ENCODE measurements at regions not wholly inside any gene's neighbourhood (a gene's known extent, or its start where the extent isn't known, plus 50 kb on each side); places are given as distances from the start of the nearest gene placed in this dataset.
"Not testable (repeated sequence)": the region's sequence is repeated elsewhere in the genome, so short reads cannot be mapped to it uniquely, and the experiment has no call there.

GRCh38 chr6:11410539-11411307 is 126.8 kb upstream of the TMEM170B start:
- DNase-seq (ENCODE audit: low spot score in 2 of 2) (no peak), ATAC-seq (replicated peaks; ENCODE audit: extremely low read depth, poor library complexity, severe bottlenecking) (no peak)
- H3K36me3 Mint-ChIP-seq (ENCODE audit: insufficient read depth), result peaks cover 2% of the 10 kb centered on the region
- no peak overlapping the region for H3K4me3 Mint-ChIP-seq
- no peak overlapping the region for H3K27ac Mint-ChIP-seq (ENCODE audit: low read depth)
- peaks cover 13% of the 10 kb centered on the region for H3K4me1 Mint-ChIP-seq
- no peaks in the 10 kb centered on the region for H3K27me3 Mint-ChIP-seq
- H3K9me3 Mint-ChIP-seq, result no peaks in the 10 kb centered on the region

- H3K9me3 Mint-ChIP-seq, result no peaks in the 10 kb centered on the region
- H3K4me1 Mint-ChIP-seq, result peaks cover 13% of the 10 kb centered on the region
- H3K27ac Mint-ChIP-seq (ENCODE audit: low read depth), result no peak overlapping the region
- H3K36me3 Mint-ChIP-seq (ENCODE audit: insufficient read depth), result no peaks in the 10 kb centered on the region
- no peaks in the 10 kb centered on the region for H3K27me3 Mint-ChIP-seq
- H3K4me3 Mint-ChIP-seq, result no peak overlapping the region
- ATAC-seq (replicated peaks; ENCODE audit: extremely low read depth, poor library complexity, severe bottlenecking) (no peak), DNase-seq (ENCODE audit: low spot score in 2 of 2) (no peak)
These were observed 128.2 kb upstream of the TMEM170B start for GRCh38 chr6:11409371-11409770.

GRCh38 chr6:11407414-11407813 is 130.1 kb upstream of the TMEM170B start:
- no peak overlapping the region for H3K4me3 Mint-ChIP-seq
- peaks cover 7% of the 10 kb centered on the region for H3K4me1 Mint-ChIP-seq
- H3K9me3 Mint-ChIP-seq, result no peaks in the 10 kb centered on the region
- ATAC-seq (replicated peaks; ENCODE audit: extremely low read depth, poor library complexity, severe bottlenecking) (no peak), DNase-seq (ENCODE audit: low spot score in 2 of 2) (no peak)
- H3K36me3 Mint-ChIP-seq (ENCODE audit: insufficient read depth), result peaks cover 2% of the 10 kb centered on the region
- no peaks in the 10 kb centered on the region for H3K27me3 Mint-ChIP-seq
- H3K27ac Mint-ChIP-seq (ENCODE audit: low read depth), result no peak overlapping the region

GRCh38 chr6:11404838-11405237 is 132.7 kb upstream of the TMEM170B start:
- ATAC-seq (replicated peaks; ENCODE audit: extremely low read depth, poor library complexity, severe bottlenecking) (no peak), DNase-seq (ENCODE audit: low spot score in 2 of 2) (no peak)
- Mint-ChIP-seq H3K36me3 (ENCODE audit: insufficient read depth) (peaks cover 2% of the 10 kb centered on the region), H3K27ac (ENCODE audit: low read depth) (no peak overlapping the region), H3K4me1 (no peaks in the 10 kb centered on the region), H3K4me3 (no peak overlapping the region), H3K27me3 (no peaks in the 10 kb centered on the region), H3K9me3 (no peaks in the 10 kb centered on the region)

- Mint-ChIP-seq H3K36me3 (ENCODE audit: insufficient read depth) (peaks cover 2% of the 10 kb centered on the region), H3K4me3 (no peak overlapping the region), H3K27ac (ENCODE audit: low read depth) (no peak overlapping the region), H3K9me3 (no peaks in the 10 kb centered on the region), H3K4me1 (no peaks in the 10 kb centered on the region), H3K27me3 (no peaks in the 10 kb centered on the region)
- DNase-seq (ENCODE audit: low spot score in 2 of 2) (no peak), ATAC-seq (replicated peaks; ENCODE audit: extremely low read depth, poor library complexity, severe bottlenecking) (no peak)
These were observed 133.5 kb upstream of the TMEM170B start for GRCh38 chr6:11404081-11404480.

DNA sequence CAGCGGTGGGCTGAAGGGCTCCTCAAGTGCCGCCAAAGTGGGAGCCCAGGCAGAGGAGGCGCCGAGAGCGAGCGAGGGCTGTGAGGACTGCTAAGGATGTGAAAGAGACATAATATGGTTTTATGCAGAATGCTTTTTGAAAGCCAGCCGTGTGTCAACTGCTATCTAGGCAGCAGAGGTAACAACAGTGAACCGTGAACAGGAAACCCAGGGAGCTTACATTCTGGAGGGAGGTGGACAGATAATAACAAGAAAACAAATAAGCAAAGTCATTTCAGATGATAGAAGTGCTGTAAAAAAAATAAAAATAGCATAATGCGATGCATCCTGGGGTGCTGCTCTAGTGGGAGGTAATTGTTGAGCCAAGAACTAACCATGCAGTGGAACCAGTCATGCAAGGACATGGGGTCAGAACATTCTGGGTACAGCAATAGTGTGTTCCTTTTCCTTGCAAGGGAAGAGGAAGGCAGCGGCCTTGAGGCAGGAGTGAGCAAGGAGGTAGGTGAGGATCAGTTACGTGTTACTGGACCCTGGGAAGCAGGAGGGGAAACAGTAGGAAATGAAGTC is 134.4 kb upstream of the TMEM170B start:
- no peak for ATAC-seq (replicated peaks; ENCODE audit: extremely low read depth, poor library complexity, severe bottlenecking)

DNA sequence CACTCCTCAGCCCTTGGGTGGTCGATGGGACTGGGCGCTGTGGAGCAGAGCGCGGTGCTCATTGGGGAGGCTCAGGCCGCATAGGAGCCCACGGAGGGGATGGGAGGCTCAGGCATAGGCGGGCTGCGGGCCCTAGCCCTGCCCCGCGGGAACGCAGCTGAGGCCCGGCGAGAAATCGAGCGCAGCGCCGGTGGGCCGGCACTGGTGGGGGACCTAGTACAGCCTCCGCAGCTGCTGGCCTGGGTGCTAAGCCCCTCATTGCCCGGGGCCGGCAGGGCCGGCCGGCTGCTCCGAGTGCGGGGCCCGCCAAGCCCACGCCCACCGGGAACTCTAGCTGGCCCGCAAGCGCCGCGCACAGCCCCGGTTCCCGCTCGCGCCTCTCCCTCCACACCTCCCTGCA is 135.0 kb upstream of the TMEM170B start:
- ATAC-seq (replicated peaks; ENCODE audit: extremely low read depth, poor library complexity, severe bottlenecking); H3K36me3 Mint-ChIP-seq (ENCODE audit: insufficient read depth); DNase-seq (ENCODE audit: low spot score in 2 of 2); H3K9me3 Mint-ChIP-seq; H3K4me1 Mint-ChIP-seq; H3K27ac Mint-ChIP-seq (ENCODE audit: low read depth); H3K4me3 Mint-ChIP-seq; H3K27me3 Mint-ChIP-seq: not testable (repeated sequence)

More for the DNA sequence above, 134.4 kb upstream of the TMEM170B start:
- Mint-ChIP-seq H3K4me3 (no peak overlapping the region), H3K4me1 (no peaks in the 10 kb centered on the region), H3K36me3 (ENCODE audit: insufficient read depth) (peaks cover 2% of the 10 kb centered on the region), H3K9me3 (no peaks in the 10 kb centered on the region), H3K27me3 (no peaks in the 10 kb centered on the region), H3K27ac (ENCODE audit: low read depth) (no peak overlapping the region)
- no peak for DNase-seq (ENCODE audit: low spot score in 2 of 2)

DNA sequence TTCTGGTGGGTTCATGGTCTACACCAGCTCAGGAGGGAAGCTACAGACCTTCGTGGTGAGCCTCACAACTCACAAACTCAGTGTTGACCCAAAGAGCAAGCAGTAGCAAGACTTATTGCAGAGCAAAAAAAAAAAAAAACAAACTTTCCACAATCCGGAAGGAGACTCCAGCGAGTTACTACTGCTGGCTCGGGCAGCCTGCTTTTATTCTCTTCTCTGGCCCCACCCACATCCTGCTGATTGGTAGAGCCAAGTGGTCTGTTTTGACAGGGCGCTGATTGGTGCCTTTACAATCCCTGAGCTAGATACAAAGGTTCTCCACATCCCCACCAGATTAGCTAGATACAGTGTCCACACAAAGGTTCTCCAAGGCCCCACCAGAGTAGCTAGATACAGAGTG is 135.6 kb upstream of the TMEM170B start:
- DNase-seq (ENCODE audit: low spot score in 2 of 2); H3K36me3 Mint-ChIP-seq (ENCODE audit: insufficient read depth); H3K27ac Mint-ChIP-seq (ENCODE audit: low read depth); ATAC-seq (replicated peaks; ENCODE audit: extremely low read depth, poor library complexity, severe bottlenecking); H3K9me3 Mint-ChIP-seq; H3K4me3 Mint-ChIP-seq; H3K4me1 Mint-ChIP-seq; H3K27me3 Mint-ChIP-seq: not testable (repeated sequence)

- DNase-seq (ENCODE audit: low spot score in 2 of 2), result no peak
- no peaks in the 10 kb centered on the region for H3K9me3 Mint-ChIP-seq
These were observed 138.9 kb upstream of the TMEM170B start for GRCh38 chr6:11398451-11399326.

GRCh38 chr6:11397622-11398450 is 139.7 kb upstream of the TMEM170B start:
- Mint-ChIP-seq H3K36me3 (ENCODE audit: insufficient read depth) (no peaks in the 10 kb centered on the region), H3K27me3 (no peaks in the 10 kb centered on the region), H3K27ac (ENCODE audit: low read depth) (no peak overlapping the region), H3K4me1 (no peaks in the 10 kb centered on the region), H3K9me3 (no peaks in the 10 kb centered on the region), H3K4me3 (no peak overlapping the region)
- ATAC-seq (replicated peaks; ENCODE audit: extremely low read depth, poor library complexity, severe bottlenecking) (no peak), DNase-seq (ENCODE audit: low spot score in 2 of 2) (no peak)

More at GRCh38 chr6:11398451-11399326, 138.9 kb upstream of the TMEM170B start:
- Mint-ChIP-seq H3K27me3 (no peaks in the 10 kb centered on the region), H3K27ac (ENCODE audit: low read depth) (no peak overlapping the region), H3K4me3 (no peak overlapping the region), H3K36me3 (ENCODE audit: insufficient read depth) (peaks cover 2% of the 10 kb centered on the region), H3K4me1 (no peaks in the 10 kb centered on the region)
- no peak for ATAC-seq (replicated peaks; ENCODE audit: extremely low read depth, poor library complexity, severe bottlenecking)

DNA sequence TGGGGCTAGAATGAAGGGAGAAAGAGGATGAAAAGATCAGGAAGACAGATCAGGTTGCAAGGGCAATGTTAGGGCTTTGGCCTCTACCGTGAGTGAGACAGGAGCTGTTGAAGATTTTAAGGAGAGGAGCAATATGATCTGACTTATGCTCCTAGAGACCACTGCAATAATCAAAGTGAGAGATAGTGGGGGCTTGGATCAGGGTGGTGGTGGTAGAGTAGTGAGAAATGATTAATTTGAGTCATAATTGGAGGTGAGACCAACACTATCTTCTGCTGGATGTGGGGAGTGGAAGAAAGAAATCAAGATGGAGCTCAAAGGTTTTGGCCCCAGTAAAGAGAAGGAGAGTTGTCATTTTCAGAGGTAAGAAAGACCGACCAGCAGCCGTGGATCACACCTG is 140.7 kb upstream of the TMEM170B start:
- no peak overlapping the region for H3K27ac Mint-ChIP-seq (ENCODE audit: low read depth)
- no peaks in the 10 kb centered on the region for H3K27me3 Mint-ChIP-seq
- no peak overlapping the region for H3K4me3 Mint-ChIP-seq
- no peaks in the 10 kb centered on the region for H3K9me3 Mint-ChIP-seq
- ATAC-seq (replicated peaks; ENCODE audit: extremely low read depth, poor library complexity, severe bottlenecking), result no peak
- H3K4me1 Mint-ChIP-seq, result no peaks in the 10 kb centered on the region
- no peaks in the 10 kb centered on the region for H3K36me3 Mint-ChIP-seq (ENCODE audit: insufficient read depth)
- DNase-seq (ENCODE audit: low spot score in 2 of 2), result no peak

Data from central memory CD8-positive, alpha-beta T cell (primary cell).